ENCODE measurements at regions not wholly inside any gene's neighbourhood (a gene's known extent, or its start where the extent isn't known, plus 50 kb on each side); places are given as distances from the start of the nearest gene placed in this dataset.

DNA sequence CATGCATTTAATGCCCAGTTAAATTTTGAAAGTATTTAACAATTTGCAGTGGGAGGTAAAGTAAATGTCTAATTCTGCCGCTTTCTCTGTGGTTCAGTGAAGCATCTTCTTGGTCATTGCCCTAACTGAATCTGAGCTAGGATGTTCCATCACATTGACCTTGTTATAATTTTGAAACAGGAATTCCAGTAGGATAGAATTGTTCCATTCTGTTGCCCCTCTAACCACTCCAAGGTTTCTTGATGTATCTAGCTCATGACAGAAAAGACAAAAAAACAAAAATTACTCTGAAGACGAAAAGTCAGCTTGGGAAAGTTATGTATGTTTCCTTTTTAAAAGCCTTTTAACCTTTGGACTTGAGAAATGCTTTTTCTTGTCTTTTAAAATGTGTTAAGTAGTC, 297.0 kb upstream of the FAT1 start:
- Histone ChIP-seq H3K79me2 (ENCODE audit: insufficient read depth, low read length) (no peaks in the 10 kb centered on the region), H3K4me1 (ENCODE audit: insufficient read depth, low read length) (no peaks in the 10 kb centered on the region), H3K9me3 (ENCODE audit: low read depth, low read length) (no peaks in the 10 kb centered on the region), H3K27ac (ENCODE audit: low read depth, low read length) (no peak overlapping the region), H2AFZ (ENCODE audit: low read length) (no peak overlapping the region), H3K27me3 (ENCODE audit: insufficient read depth, low read length) (no peaks in the 10 kb centered on the region), H3K36me3 (ENCODE audit: insufficient read depth, low read length) (no peaks in the 10 kb centered on the region), H4K20me1 (ENCODE audit: insufficient read depth, low read length) (no peaks in the 10 kb centered on the region), H3K4me2 (ENCODE audit: insufficient read depth, low read length) (no peak overlapping the region), H3K4me3 (ENCODE audit: insufficient read depth, low read length) (no peak overlapping the region)
- DNase-seq (ENCODE audit: insufficient read length, low spot score, missing footprints): no peak
- TF ChIP-seq, protein P1, sequence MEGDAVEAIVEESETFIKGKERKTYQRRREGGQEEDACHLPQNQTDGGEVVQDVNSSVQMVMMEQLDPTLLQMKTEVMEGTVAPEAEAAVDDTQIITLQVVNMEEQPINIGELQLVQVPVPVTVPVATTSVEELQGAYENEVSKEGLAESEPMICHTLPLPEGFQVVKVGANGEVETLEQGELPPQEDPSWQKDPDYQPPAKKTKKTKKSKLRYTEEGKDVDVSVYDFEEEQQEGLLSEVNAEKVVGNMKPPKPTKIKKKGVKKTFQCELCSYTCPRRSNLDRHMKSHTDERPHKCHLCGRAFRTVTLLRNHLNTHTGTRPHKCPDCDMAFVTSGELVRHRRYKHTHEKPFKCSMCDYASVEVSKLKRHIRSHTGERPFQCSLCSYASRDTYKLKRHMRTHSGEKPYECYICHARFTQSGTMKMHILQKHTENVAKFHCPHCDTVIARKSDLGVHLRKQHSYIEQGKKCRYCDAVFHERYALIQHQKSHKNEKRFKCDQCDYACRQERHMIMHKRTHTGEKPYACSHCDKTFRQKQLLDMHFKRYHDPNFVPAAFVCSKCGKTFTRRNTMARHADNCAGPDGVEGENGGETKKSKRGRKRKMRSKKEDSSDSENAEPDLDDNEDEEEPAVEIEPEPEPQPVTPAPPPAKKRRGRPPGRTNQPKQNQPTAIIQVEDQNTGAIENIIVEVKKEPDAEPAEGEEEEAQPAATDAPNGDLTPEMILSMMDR (IDR thresholded peaks at IDR 0.05; ENCODE audit: extremely low read depth, low read depth, low read length): no peak

DNA sequence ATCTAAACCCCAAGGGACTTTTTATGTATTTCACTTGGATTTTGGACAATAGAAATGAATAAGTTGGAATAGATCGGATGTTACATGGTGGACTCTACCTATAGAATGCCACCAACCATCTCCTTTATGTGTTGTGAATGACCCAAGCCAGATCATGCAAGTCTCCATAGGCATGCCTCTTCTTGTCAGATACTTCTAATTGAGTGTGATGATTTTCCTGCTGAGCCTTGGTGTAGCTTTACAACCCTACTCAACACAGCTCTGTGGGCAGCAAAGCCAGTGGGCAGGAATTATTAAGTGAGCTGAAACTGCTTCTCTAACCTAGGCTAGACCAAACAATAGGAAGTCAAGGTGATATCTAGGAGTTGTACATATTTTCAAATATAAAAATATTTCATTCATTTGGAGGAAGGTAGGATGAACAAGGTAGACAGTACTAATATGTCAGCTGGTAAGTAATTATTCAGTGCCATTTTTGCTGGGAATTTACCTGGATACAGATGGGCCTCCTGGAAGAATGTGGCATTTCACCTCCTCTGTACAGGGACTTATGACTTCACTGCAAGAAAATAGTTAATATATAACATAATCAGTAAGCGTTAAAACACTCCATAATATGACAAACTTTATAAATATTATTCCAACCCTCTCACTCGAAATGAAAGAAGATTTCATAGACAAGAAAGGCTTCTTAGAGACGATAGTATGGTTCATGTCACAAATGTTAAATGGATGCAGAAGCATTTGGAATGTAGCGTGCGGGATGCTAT, 298.0 kb upstream of the FAT1 start:
- Histone ChIP-seq H3K27ac (ENCODE audit: low read depth, low read length) (no peak overlapping the region), H3K9me3 (ENCODE audit: low read depth, low read length) (no peaks in the 10 kb centered on the region), H3K36me3 (ENCODE audit: insufficient read depth, low read length) (no peaks in the 10 kb centered on the region), H3K79me2 (ENCODE audit: insufficient read depth, low read length) (no peaks in the 10 kb centered on the region), H3K4me2 (ENCODE audit: insufficient read depth, low read length) (no peak overlapping the region), H4K20me1 (ENCODE audit: insufficient read depth, low read length) (no peaks in the 10 kb centered on the region), H3K4me3 (ENCODE audit: insufficient read depth, low read length) (no peak overlapping the region), H3K4me1 (ENCODE audit: insufficient read depth, low read length) (no peaks in the 10 kb centered on the region), H2AFZ (ENCODE audit: low read length) (no peak overlapping the region), H3K27me3 (ENCODE audit: insufficient read depth, low read length) (no peaks in the 10 kb centered on the region)
- TF ChIP-seq, protein P1 (IDR thresholded peaks at IDR 0.05; ENCODE audit: extremely low read depth, low read depth, low read length): no peak
- no peak for DNase-seq (ENCODE audit: insufficient read length, low spot score, missing footprints)

DNA sequence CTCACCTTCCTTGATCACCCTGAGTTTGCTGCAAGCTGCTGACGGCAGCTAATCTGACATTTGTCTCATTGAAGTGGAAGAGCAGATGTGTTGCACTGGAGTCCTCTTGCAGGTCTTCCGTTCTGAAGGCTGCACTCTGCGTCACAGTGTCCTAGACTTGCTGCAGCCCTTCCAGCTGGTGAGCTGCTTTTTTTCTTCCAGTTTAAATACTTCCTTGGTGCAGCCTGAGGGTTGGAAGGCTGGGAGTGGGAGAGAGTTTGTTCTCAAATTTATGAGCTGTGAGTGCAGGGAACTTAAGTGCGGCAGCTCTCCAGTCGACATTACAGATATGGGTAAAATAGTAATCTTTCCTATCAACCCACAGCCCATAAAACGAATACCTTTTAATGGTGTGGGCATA, 303.6 kb upstream of the FAT1 start:
- Histone ChIP-seq H3K9me3 (ENCODE audit: low read depth, low read length) (no peaks in the 10 kb centered on the region), H3K27ac (ENCODE audit: low read depth, low read length) (no peak overlapping the region), H3K4me3 (ENCODE audit: insufficient read depth, low read length) (no peak overlapping the region), H3K79me2 (ENCODE audit: insufficient read depth, low read length) (no peaks in the 10 kb centered on the region), H4K20me1 (ENCODE audit: insufficient read depth, low read length) (no peaks in the 10 kb centered on the region), H3K36me3 (ENCODE audit: insufficient read depth, low read length) (no peaks in the 10 kb centered on the region), H3K27me3 (ENCODE audit: insufficient read depth, low read length) (no peaks in the 10 kb centered on the region), H3K4me2 (ENCODE audit: insufficient read depth, low read length) (peak overlapping the region; percentile 12), H3K4me1 (ENCODE audit: insufficient read depth, low read length) (no peaks in the 10 kb centered on the region), H2AFZ (ENCODE audit: low read length) (no peak overlapping the region)
- TF ChIP-seq, protein P1 (IDR thresholded peaks at IDR 0.05; ENCODE audit: extremely low read depth, low read depth, low read length): no peak
- peak; percentile 38 for DNase-seq (ENCODE audit: insufficient read length, low spot score, missing footprints)

- no peak overlapping the region for H3K4me2 ChIP-seq (ENCODE audit: insufficient read depth, low read length)
- H3K27me3 ChIP-seq (ENCODE audit: insufficient read depth, low read length): no peaks in the 10 kb centered on the region
- no peak overlapping the region for H3K27ac ChIP-seq (ENCODE audit: low read depth, low read length)
- H3K4me1 ChIP-seq (ENCODE audit: insufficient read depth, low read length): no peaks in the 10 kb centered on the region
- TF ChIP-seq, protein P1 (IDR thresholded peaks at IDR 0.05; ENCODE audit: extremely low read depth, low read depth, low read length): no peak
- H3K9me3 ChIP-seq (ENCODE audit: low read depth, low read length): no peaks in the 10 kb centered on the region
- no peaks in the 10 kb centered on the region for H3K36me3 ChIP-seq (ENCODE audit: insufficient read depth, low read length)
- H4K20me1 ChIP-seq (ENCODE audit: insufficient read depth, low read length): no peaks in the 10 kb centered on the region
- no peak overlapping the region for H2AFZ ChIP-seq (ENCODE audit: low read length)
- H3K4me3 ChIP-seq (ENCODE audit: insufficient read depth, low read length): no peak overlapping the region
- no peaks in the 10 kb centered on the region for H3K79me2 ChIP-seq (ENCODE audit: insufficient read depth, low read length)
- DNase-seq (ENCODE audit: insufficient read length, low spot score, missing footprints): no peak
Measured at GRCh38 chr4:187042251-187042650, 318.6 kb upstream of the FAT1 start.
